Occipital lobe (tissue), 1 donor: ENCODE measurements at regions not wholly inside any gene's neighbourhood (a gene's known extent, or its start where the extent isn't known, plus 50 kb on each side); places are given as distances from the start of the nearest gene placed in this dataset.

Source experiments
- DNase-seq: peaks from one replicate; lab custom pipeline; 2025; lab: John Stamatoyannopoulos, UW

DNA sequence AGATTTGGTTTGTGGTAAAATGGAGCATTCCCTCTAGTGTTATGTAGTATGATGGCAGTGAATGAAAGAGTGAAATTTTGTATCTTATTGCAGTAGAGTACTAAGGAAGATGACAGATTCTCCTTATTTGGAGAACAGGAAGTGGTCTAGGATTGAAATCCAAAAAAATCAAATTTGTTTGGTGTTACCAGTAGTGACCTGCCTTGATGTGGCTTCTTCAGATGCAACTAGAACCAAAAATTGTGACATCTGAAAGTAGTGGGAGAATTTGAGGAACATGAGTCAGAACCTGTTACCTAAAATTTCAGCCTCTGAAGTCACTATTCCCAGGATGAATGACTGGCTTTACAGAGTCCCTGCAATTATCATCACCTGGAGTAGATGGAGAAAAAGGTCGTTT lies 165.9 kb downstream of the KLF5 start:
- DNase-seq: no peak

DNA sequence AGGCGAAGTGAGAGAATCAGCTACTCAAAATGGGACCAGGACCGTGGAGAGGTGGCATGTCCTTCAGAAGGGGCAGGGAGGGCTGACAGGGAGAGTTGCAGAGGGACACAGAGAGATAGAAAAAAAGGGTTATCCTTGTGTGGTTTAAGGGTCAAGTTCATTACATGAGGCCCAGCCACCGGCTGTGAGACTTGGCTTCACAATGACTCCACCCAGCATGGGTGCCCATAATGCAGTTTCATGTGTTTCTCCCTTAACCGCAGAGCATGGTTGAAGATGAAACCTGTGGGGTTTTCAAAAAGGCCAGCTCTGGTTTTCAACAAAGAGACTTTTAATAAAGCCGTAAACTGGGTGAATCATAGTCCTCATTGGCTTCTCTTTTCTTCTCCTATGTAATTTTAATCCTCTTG lies 164.6 kb downstream of the KLF5 start:
- DNase-seq: no peak

GRCh38 chr13:73222627-73223305 lies 164.0 kb downstream of the KLF5 start:
- DNase-seq: no peak

- DNase-seq: no peak
These were observed 162.3 kb downstream of the KLF5 start for GRCh38 chr13:73220966-73221720.

- DNase-seq: no peak
These were observed 159.4 kb downstream of the KLF5 start for GRCh38 chr13:73218181-73218580.

GRCh38 chr13:73216381-73216831 lies 157.6 kb downstream of the KLF5 start:
- DNase-seq: no peak

GRCh38 chr13:73215823-73216222 lies 157.0 kb downstream of the KLF5 start:
- DNase-seq: no peak

DNA sequence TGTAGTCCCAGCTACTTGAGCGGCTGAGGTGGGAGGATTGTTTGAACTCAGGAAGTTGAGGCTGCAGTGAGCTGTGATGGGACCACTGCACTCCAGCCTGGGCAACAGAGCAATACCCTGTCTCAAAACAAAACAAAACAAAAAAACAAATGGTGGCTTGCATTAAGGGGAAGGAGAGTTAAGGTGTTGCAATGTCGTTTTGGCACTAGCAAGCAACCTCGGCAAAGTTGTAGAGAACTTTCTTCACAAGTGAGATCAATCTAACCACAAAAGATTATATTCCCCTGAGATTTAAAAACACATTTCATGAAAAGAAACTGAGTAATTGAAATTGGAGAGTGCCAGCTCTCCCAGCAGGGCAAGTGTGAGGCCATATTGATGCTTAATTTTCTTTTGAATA lies 153.7 kb downstream of the KLF5 start:
- DNase-seq: no peak

- DNase-seq: no peak
These were observed 151.5 kb downstream of the KLF5 start for GRCh38 chr13:73210218-73210883.

- no peak for DNase-seq
These were observed 146.1 kb downstream of the KLF5 start for GRCh38 chr13:73204952-73205351.

- DNase-seq: no peak
These were observed 142.8 kb downstream of the KLF5 start for GRCh38 chr13:73201626-73202025.

DNA sequence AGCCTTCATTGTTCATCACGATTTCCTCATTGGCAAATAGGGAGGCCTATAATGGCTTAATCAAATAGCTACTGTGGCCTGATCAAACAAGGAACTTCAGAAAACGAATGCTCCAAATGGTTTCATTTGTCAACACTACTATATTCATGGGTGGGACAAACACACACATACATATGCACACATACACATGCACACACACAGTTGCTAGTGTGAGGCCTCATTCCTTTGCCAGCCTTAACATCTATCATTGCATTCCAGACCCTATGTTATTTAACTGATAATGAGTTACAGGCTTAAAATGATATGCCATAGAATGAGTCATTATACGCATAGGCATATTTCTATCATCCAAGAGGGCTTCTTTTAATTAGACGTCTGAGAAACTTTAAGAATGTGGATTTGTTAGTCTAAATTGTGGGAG lies 140.2 kb downstream of the KLF5 start:
- no peak for DNase-seq

DNA sequence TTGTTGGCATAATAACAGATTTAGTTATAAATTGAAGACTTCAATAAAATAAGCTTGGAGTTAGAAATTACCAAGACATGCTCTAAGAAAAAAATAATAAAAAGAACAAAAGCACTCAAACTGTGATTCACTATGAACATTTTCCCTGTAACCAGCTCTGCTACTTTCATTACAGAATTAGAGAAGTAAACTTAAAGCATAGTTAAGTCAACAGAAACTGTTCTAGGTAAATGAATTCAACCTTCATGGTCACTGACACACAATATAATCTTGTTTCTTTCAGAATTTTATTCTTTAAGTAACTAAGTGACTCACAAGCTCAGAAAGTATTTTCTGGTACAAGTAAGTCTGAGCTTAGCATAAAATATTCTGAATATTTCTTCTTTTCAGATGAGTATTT lies 136.3 kb downstream of the KLF5 start:
- DNase-seq: no peak

- no peak for DNase-seq
These were observed 135.5 kb downstream of the KLF5 start for GRCh38 chr13:73194310-73194709.

GRCh38 chr13:73193554-73193953 lies 134.7 kb downstream of the KLF5 start:
- DNase-seq: no peak

GRCh38 chr13:73190477-73190876 lies 131.7 kb downstream of the KLF5 start:
- DNase-seq: peak; percentile 17

DNA sequence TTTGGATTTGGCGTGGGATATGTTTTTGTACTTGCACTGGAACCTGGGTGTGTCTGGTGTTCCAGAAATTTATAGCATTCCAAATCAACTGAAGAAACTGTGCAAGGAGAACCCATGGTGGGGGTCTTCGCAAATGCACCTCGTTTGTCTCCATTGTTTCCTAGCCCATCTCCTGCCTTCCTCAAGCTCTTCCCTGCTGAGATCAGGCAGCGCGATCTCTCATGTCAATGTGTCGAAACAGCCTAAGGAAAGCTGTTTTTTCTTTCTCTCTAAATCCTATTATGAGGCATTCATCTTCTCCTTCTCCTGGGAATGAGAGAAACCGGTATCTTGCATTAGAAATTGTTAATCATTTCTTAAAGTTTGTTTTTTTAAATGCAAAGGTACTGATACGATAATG lies 131.0 kb downstream of the KLF5 start:
- DNase-seq: no peak

DNA sequence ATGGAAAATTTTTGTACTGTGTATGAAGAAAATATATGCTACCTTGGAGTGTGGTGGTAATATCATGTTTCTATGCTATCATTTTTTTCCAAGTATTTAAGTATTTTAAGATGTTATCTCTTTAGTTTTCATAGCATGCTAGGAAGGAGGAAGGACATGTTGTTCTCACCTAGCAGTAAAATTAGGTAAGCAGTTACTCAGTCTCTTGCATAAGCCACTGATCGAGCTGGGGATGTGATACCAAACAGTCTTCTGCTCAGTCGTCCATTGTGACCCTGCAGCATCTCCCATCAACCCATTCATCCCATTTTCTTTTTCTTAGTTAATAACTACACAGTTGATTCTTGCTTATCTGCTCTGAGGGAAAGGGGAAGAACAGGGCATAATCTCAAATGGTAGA lies 130.6 kb downstream of the KLF5 start:
- no peak for DNase-seq

GRCh38 chr13:73187106-73187505 lies 128.3 kb downstream of the KLF5 start:
- no peak for DNase-seq

DNA sequence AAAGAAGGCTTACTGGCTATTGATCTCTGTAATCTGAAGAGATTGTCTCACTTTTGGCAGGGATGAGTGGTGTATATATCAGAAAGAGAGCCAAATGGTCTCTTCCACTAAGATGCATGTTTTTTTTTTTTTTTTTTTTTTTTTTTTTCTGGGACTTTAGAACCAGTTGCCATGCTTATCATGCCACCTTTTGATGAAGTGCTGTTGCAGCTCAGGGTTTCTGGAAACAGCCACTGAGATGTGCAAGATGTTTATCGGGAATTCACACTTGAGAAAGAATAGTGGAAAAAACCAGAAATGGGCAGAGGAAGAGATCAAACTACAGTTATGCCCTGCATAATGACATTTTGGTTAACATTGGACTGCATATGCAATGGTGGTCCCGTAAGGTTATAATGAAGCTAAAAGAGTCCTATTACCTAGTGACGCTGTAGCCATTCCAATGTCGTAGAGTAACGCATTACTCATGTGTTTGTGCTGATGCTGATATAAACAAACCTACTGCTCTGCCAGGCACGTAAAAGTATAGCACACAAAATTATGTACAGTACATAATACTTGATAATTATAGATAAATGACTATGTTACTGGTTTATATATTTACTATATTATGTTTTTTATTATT lies 121.0 kb downstream of the KLF5 start:
- no peak for DNase-seq

DNA sequence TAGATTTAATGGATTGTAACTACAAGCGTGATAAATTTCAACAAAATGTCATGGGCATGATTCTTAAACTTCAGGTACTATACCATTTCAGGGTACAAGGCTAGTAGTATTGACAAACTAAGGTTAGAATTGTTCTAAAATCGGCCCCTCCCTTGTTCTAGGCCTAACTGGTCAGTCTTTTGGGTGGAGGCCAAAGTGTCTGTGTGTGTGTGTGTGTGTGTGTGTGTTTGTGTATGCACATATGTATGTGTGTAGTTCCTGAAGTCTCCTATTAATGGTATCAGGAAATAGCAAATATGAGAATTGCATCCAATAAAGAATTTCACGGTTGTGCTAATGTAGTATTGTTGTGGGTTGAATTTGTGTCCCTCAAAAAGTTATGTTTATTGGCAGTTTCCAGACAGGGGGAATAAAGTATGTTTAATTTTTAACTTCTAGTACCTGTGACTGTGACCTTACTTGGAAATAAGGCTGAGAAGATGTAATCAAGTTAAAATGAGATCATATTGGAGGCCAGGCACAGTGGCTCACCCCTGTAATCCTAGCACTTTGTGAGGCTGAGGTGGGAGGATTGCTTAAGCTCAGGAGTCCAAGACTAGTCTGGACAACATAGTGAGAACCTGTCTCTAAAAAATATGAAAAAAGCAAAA lies 119.2 kb downstream of the KLF5 start:
- no peak for DNase-seq

DNA sequence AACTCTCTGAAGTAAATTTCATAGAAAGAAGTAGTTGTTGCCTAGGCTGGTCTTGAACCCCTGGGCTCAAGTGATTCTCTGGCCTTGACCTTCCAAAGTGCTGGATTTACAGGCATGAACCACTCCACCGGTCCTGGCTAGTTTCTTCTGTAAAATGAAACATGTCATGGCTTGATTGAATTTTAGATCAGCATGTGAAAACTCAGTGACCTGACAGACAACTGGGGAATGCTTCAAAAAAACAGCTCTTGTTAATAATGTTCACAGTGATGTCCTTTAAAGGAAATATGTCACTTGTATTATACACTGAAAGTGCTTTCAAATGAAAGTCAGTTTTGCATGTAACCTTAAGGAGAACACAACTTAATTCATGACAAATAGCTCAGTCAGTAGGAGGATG lies 118.2 kb downstream of the KLF5 start:
- DNase-seq: no peak
